GM21825 (cell line): ENCODE measurements at regions not wholly inside any gene's neighbourhood (a gene's known extent, or its start where the extent isn't known, plus 50 kb on each side); places are given as distances from the start of the nearest gene placed in this dataset.
"Not testable (repeated sequence)": the region's sequence is repeated elsewhere in the genome, so short reads cannot be mapped to it uniquely, and the experiment has no call there.

Experiments used
- ATAC-seq: cut with Tn5 transposase; IDR thresholded peaks from one replicate; pipeline ENCODE4 v1.9.1; 2021; ENCODE audit warnings: mild to moderate bottlenecking, moderate library complexity; ENCODE audit not compliant: unreplicated experiment

DNA sequence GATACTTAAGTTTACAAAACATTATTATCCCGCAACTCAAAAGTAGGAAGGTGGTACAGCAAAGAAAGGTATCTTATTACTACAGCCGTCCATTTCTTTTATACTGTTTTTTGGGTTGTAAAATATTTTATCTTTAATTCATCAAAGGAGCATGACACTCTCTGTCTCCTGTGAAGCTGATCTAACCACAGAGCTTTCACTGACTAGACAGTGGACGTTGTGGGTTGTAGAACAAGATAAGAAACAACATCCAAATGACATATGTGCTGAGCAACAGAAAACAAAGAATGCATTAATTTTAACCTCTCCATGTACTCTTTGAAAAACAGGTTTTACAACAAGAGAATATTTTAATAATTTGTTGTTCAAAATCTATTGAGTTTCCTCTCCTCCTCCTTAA is 195.9 kb upstream of the FBXO33 start:
- no peak for ATAC-seq

GRCh38 chr14:39626589-39627576 is 194.7 kb upstream of the FBXO33 start:
- ATAC-seq, result no peak

- no peak for ATAC-seq
Observed at GRCh38 chr14:39621678-39622077, 189.4 kb upstream of the FBXO33 start.

DNA sequence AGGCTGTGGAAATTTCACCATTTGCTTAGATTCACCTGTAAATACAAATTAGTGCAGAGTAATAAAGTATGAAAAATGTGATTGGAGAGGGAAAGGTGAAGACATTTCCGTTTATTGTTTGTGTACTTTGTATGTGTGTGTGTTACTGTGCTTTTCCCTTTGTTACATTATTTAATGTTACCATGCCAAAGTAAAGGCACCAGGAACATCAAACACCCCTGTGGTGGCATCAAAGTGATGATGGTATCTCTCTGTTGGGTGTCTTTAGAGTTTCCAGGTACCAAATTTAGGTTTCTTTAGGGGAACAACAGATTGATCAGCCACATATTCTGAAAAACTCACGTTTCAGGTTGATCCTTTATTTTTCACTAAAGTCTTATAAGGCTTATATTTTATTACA is 189.0 kb upstream of the FBXO33 start:
- no peak for ATAC-seq

DNA sequence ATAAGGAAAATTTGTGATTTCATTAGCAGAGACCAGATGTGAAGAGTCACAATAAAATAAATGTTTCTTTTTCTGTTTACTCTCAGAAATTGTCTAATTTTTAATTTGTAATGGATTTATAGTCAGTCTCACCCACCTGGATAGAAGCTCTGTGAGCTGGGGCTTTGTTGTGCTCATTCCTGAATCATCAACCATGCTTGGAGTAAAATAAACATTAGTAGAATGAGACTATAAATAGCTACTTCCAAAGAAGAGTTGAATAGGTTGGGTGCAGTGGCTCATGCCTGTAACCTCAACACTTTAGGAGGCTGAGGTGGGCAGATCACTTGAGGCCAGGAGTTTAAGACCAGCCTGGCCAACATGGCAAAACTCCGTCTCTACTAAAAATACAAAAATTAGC is 185.3 kb upstream of the FBXO33 start:
- ATAC-seq, result no peak

GRCh38 chr14:39615352-39615751 is 183.1 kb upstream of the FBXO33 start:
- no peak for ATAC-seq

DNA sequence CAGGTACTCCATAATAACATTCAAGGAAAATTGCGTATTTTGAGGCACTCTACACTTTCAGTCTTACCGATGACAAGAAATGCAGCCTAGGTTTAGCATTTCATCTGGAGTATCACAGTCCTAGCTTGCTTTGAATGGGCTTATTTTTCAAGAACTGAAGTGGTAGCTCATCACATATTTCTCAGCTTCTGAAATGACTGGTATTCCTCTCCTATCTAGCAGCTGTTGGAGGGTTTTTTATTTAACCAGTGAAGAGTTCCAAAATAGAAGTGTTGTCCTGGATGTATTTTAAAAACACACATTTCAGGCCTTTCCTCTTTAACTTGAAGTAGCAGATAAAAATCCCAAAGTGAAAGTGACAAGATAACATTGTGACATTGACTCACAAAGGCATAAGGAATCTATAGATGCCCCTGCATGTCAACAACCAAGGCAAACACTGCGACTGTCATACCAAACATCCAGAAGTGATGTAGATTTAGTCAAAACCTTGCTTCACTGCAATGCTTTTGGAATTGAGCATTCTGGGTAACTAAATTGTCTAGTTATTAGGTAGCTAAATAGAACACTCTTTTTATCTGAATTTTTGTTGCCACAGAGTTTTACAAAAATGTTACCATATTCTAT is 182.2 kb upstream of the FBXO33 start:
- ATAC-seq, result no peak

- no peak for ATAC-seq
Observed at GRCh38 chr14:39609119-39609518, 176.9 kb upstream of the FBXO33 start.

GRCh38 chr14:39607978-39608377 is 175.7 kb upstream of the FBXO33 start:
- ATAC-seq, result no peak

DNA sequence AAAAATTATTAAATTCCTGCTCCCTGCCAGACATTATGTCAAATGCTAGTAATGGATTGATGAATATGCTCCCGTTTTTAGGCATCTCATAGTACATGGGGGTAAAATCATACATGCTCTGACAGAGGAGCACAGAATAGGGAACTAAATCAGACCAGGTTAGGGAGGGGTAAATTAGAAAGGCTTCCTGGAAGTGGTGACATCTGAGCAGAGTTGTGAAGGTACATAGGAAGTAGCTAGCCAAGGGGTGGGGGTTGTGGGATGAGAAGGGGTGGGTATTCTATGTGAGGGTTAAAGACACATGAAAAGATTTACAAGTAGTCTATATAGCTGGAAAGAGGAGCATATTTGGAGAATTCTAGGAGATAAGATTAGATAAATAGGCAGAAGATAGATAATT is 171.7 kb upstream of the FBXO33 start:
- no peak for ATAC-seq

DNA sequence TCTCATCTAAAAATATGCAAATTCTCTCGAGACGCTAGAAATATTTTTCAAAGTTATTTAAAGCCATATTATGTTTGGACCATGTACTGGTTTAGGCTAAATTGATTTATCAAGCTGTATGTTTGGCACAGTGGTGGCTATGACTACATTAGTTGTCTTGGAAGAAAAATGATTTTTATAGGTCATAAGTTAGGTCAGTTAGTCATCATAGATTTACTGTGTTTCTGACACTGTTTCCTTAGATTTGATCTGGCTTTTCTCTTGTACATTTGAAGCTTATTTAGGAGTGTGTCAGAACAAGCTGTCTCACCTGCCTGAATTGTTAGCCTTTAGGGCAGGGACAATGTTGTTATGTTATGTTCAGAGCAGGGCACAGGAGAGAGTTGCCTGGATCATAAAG is 161.1 kb upstream of the FBXO33 start:
- no peak for ATAC-seq

GRCh38 chr14:39592116-39592789 is 160.0 kb upstream of the FBXO33 start:
- ATAC-seq, result no peak

- ATAC-seq, result not testable (repeated sequence)
Observed at GRCh38 chr14:39589882-39590281, 157.6 kb upstream of the FBXO33 start.

DNA sequence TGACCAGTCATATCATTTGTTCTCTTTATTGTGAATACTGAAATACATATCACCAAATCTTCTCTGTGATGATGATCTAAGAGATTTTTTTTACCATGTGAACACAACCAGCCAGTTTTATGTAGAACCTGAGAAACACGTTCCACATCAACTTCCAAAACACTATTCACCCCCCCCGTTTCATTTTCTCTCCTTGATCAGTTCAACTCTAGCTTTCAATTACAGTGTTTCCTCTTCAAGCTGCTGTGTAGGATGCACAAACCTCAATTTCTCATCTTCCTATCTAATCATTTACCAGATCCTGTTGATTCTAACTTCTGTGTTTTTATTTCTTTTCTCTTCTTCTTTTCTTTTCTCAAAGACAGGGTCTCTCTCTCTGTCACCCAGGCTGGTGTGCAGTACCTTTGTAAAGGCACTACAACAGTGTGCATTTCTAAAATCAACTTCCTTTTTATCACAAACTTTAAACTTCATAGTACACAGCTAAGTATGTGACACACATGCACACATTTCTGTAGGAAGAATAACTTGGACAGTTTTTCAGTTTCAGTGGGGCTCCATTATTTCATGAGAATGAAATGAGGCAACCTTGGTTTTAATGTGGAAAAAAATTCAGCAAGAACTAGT is 149.9 kb upstream of the FBXO33 start:
- no peak for ATAC-seq

DNA sequence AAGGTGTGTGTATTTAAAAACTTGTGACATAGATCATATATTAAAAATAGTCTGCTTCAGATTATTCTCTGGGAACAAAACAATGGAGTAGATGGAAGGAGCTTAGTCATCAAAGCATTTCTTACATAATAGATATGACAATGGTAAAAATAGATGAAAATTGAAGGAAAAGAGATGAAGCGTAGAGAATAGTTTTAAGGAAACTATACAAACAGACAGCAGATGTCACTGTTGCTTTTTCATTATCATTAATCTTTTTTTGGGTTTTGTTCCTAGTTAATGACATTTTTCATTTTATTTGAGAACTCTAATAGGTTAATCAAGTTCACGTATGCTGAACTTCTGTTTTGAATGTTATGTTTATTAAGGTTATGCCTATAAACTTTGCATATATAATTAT is 149.2 kb upstream of the FBXO33 start:
- ATAC-seq, result no peak

DNA sequence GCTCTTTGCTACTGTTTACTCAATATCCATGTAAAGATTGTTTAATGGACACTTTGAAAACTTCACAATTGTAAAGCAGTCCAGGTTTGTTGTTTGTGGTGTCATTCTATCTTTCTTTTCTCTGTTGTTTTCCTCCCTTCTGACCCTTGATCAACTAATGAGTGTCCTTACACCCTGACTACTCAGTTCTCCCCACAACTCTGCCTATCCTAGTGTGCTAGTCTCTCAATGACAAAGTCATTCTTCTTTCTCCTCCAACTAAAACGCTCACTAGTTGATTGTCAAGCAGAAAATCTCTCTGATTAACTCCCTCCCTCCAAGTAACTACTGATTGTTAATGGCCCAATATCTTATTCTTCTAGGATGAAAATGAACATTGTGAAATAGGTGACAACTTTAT is 148.5 kb upstream of the FBXO33 start:
- no peak for ATAC-seq

DNA sequence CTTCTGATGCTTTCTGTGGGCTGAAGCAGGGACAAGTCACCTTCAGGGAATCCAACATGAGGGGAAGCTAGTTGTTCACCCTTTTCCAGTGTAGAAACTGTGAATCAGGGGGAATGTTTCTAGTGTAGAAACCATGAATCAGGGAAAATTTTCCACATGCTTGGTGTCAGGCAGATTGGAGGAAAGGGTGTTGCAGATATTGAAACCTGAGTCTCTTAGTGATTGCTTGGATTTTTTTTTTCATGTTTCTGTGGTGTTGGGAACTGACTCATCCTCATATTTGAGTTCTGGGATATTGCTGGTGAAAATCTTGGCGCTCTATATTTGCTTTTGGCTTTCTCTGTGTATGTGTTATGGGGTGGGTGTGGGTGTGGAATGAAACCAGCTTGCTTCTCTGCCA is 144.5 kb upstream of the FBXO33 start:
- no peak for ATAC-seq

GRCh38 chr14:39576258-39576657 is 144.0 kb upstream of the FBXO33 start:
- no peak for ATAC-seq

DNA sequence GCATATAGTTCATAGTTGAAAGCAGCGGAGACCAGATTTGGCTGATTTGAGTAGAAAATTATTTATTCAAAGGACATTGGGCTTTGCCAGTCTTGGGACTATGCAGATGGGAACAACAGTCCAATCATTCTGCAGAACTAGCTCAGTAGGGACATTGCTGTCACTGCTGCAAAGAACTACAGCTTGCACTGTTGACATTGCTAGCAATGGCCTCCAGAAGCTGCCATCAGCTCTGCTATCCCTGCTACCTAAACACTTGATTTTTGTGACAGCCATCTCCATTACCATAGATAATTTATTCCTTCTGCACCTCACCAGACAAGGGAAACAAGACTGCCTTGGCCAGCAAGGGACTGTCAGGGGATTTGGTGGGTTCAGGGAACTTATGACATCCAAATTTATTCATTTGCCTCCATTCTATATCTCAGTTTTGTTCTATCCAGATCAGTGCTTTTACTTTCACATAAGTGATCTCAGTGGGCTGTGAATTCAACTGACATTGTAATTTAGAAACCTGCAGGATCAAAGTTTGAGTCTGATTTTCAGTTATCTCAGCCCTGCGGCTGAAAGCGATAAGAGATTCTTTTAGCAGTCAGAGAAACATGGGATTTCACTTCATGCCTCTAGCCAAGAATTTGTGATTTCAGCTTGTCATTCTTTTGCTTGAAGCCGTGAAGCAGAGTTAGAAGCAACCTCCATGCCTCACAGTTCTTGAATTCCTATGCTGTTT is 136.7 kb upstream of the FBXO33 start:
- no peak for ATAC-seq

- no peak for ATAC-seq
Observed at GRCh38 chr14:39566795-39567194, 134.6 kb upstream of the FBXO33 start.

DNA sequence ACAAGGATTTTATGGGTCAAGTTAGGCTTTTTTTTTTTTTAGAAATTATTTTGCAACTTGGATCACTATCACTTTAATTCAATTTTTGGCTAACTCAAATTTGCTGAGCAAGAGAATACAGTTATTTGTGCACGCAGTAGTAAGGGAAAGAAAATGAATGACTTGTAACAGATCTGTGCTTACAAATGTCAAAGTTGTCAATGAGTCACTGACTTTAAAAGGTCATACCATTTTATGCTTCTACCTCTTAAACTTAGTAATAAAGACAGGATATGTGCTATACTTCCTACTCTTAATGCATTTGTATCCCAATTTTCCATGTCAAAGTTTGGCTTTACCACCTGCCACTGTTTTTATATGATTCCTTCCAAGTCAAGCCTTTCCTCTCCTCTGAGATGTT is 131.1 kb upstream of the FBXO33 start:
- ATAC-seq, result no peak
